NCI-H748 (cell line): ENCODE measurements at regions not wholly inside any gene's neighbourhood (a gene's known extent, or its start where the extent isn't known, plus 50 kb on each side); places are given as distances from the start of the nearest gene placed in this dataset.
"Not testable (repeated sequence)": the region's sequence is repeated elsewhere in the genome, so short reads cannot be mapped to it uniquely, and the experiment has no call there.

ENCODE experiments used
- DNase-seq: peaks from one replicate; lab custom pipeline; 2025; ENCODE audit not compliant: unreplicated experiment; lab: John Stamatoyannopoulos, UW

DNA sequence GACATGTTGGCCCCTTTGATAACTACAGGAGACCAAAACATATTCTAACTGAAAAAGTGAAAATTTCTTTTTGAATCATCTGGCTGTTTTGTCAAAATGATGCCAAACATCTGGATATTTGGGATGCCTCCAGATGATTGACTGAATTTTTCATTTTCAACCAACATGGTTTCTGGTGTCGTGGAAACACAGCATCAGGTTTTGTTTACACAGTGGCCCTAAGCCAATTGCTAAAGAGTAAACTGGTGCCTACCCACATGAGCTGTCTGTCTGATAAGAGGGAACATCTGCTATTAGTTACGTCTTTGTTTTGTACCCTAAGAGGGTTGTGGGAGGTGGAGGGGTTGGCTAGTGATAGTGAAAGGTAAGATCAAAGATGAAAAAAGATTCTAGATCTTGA lies 204.8 kb downstream of the KCNK2 start:
- DNase-seq: peak; percentile 24

DNA sequence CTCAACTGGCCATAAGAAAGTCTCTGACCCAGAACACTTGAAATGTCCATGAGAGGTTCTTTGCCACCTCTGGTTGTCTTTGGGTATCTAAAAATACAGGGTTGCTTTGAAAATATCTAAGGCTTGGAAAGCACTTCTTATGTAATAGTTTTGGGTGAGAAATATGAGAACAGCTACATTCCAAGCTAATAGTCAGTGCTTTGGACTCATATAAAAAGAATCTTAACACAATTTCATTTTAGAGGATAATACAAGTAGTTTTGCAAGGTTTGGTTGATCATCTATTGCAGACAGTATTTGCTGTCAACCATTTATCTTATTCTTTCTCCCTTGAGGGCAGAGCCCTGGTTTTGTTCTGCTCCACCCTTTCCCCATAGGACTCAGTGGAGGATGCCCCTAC lies 207.5 kb downstream of the KCNK2 start:
- DNase-seq: no peak

GRCh38 chr1:215292932-215293331 lies 210.4 kb downstream of the KCNK2 start:
- DNase-seq: no peak

GRCh38 chr1:215306426-215306825 lies 223.9 kb downstream of the KCNK2 start:
- no peak for DNase-seq

DNA sequence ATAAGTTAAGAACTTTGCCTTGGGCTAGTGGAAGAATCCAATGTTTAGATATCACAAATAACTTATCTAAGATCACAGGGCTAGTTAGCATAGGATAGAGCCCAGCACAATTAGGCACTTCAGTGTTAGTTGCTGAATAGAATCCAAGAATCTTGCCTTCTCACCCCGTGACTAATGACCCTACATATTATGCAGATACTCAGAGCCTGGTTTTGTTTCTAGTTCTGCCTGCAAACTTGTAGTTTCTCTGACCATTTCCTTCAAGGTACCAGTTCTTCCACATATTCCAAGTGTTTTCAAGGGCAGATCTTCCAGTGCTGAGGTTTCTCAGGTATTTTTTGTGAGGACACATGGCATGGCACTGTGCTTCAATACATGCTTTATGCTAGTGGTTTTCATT lies 239.3 kb downstream of the KCNK2 start:
- DNase-seq: no peak

GRCh38 chr1:215323992-215324391 lies 241.5 kb downstream of the KCNK2 start:
- not testable (repeated sequence) for DNase-seq

DNA sequence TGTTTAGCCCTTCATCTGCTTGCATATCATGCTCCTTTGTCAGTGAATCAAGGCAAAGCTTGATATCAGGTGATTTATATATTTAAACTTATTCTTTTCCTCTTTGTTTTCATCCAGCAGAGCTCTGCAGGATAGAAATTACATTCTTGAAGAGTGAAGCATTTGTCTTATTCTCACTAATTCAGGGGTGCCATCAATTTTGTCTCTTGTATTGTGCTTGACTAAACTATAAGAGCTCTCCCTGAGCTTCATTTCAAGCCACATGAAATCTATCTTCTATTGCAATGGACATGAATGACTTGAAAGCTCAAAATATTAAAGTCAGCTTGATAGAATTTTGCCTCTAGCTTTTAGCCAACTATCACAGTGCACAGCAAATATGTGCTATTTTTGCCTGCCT lies 236.7 kb upstream of the KCTD3 start:
- no peak for DNase-seq

- DNase-seq: no peak
Observed at GRCh38 chr1:215344539-215344938, 222.6 kb upstream of the KCTD3 start.

- DNase-seq: no peak
Observed at GRCh38 chr1:215345208-215345607, 221.9 kb upstream of the KCTD3 start.

- DNase-seq: no peak
Observed at GRCh38 chr1:215345766-215346165, 221.3 kb upstream of the KCTD3 start.

DNA sequence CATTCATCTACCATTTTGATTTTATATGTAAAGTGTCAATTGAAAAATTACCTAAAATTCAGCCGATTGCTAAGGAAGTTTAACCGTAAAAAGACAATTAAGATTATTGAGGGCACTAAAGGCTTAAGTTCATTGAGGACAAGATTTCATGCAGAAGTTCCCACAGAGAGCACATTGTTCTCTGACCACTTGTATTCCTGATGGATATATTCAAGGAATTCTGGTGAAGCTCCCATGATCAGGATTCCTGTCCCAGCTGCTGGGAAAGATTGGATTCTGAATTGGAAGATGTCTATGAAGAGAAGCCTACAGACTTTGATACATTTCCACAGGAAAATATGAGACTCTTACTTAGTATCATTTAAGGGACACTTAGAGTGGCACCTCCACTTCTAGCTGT lies 209.2 kb upstream of the KCTD3 start:
- no peak for DNase-seq

GRCh38 chr1:215358356-215358755 lies 208.7 kb upstream of the KCTD3 start:
- no peak for DNase-seq

DNA sequence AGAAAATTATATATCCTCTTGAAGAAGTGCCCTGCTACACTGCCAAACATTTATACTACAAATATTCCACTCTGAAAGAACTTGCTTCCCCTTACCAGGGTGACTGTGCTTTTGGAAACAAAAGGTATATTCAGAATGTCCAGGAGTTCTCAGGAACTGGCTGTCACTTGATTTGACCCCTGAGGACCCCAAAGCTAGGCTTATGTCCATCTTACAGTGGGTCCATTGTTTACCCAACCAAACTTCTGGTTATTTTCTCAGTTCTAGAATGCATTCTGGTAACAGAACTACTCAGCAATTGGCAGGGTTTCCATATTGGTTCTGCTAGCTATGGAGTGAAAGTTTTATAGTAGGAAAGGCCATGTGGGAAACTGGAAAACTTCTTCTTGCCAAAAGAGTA lies 207.1 kb upstream of the KCTD3 start:
- no peak for DNase-seq

GRCh38 chr1:215360758-215361157 lies 206.3 kb upstream of the KCTD3 start:
- no peak for DNase-seq

- no peak for DNase-seq
Observed at GRCh38 chr1:215375381-215375780, 191.7 kb upstream of the KCTD3 start.

- no peak for DNase-seq
Observed at GRCh38 chr1:215376544-215377264, 190.4 kb upstream of the KCTD3 start.

DNA sequence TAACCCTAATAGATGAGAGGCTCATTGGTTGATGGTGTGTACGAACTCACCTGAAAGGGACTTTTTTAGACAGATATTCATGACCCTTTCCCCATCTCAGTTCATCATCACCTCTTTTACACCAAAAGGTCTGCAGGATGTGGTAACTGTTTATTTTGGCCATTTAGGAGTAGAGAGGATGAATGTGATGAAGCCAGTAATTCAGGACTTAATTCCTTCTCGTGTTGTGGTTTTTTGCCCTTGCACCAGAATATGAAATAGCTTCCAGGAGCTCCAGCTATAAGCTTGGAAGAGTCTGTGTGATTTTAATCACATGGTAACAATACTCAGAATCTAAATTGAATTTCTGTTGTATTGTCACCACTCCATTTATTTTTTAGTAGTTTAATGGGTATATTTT lies 189.4 kb upstream of the KCTD3 start:
- DNase-seq: no peak

DNA sequence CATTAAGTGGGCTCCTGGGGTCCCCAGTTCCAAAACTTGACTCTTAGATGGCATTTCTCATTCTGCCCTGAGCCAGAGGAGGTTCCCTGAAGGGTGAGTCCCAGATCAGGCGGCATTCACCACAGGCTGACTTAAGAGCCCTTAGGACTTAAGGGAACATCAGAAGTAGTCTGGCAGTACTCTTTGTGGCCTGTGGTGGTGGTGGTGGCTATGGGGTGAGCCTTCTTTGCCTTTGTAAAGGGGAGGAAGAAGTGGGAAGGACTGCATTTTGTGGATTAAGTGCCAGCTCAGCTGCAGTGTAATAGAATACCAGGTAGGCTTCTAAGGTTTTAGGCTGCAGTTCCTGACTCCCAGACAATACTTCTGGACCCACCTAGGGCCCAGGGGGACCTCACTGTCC lies 186.5 kb upstream of the KCTD3 start:
- DNase-seq: no peak

DNA sequence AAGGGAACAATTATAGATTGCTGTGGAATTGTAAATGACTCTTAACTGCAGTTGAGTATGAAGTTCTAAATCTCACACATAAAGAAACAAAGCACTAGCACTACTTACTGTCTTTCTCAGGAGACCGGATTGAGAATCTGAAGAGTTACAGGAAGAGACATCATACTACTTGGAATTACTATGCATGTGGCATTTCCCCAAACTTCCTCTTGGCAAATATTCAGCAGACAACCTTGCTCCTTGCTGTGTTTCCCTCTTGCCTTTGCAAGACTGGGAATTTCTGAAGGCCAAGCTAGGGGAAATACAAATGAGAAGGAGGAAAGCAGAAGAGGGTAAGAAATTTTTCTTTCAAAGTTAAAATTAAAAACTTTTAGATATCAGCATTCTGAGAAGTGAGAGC lies 173.6 kb upstream of the KCTD3 start:
- DNase-seq: no peak

DNA sequence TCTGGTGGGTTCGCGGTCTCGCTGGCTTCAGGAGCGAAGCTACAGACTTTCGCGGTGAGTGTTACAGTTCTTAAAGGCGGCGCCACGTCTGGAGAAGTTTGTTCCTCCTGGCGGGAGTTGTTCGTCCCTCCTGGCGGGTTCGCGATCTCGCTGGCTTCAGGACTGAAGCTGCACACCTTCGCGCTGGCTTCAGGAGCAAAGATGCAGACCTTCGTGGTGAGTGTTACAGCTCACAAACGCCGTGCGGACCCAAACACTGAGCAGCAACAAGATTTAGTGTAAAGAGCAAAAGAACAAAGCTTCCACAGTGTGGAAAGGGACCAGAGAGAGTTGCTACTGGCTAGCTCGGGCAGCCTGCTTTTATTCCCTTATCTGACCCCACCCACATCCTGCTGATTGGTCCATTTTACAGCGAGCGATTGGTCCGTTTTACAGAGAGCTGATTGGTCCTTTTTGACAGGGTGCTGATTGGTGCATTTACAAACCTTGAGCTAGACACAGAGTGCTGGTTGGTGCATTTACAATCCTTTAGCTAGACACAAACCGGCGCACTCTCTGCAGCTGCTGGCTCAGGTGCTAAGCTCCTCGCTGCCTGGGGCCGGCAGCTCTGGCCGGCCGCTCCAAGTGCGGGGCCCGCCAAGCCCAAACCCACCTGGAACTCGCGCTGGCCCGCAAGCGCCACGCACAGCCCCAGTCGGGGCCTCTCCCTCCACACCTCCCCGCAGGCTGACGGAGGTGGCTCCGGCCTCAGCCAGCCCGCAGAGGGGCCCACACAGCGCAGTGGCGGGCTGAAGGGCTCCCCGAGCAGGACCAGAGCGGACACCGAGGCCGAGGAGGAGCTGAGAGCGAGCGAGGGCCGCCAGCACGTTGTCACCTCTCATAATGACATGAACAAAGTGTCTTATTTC lies 172.8 kb upstream of the KCTD3 start:
- DNase-seq: no peak

DNA sequence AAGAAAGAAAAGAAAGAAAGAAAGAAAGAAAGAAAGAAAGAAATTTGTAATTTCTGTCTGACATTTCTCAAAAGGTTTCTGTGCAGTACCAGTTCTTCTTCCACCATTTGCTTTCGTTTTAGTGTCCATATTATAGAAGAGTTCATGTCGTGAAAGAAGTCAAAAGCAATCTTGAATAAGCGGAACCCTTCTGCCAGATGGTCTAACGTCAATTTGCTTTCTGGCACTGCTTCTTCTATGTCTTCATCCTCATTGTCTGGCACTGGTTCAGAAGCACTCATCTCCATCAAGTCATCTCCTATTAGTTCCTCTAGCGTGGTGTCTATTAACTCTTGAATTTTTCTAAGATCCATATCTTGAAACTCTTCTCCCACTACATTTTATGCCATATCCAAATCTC lies 170.0 kb upstream of the KCTD3 start:
- DNase-seq: no peak

DNA sequence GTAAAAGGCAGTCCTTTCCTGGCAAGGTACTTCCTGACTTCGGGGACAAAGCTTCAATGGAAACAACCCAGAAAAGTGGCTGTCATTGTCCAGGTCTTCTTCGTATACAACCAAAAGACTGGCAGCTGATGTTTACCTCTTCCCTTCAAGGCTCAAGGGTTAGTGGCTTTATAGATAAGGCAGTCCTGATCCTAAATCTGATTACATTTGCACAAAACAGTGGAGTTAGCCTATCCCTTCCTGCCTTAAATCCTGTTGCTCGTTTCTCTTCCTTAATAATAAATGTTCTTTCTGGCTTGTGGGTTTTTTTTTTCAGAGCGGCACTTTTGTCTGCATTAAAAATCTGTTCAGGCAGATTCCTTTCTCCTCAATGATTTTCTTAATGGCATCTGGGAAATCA lies 169.3 kb upstream of the KCTD3 start:
- no peak for DNase-seq
